KG1 (cell line): ENCODE measurements at regions not wholly inside any gene's neighbourhood (a gene's known extent, or its start where the extent isn't known, plus 50 kb on each side); places are given as distances from the start of the nearest gene placed in this dataset.

Source experiments
- DNase-seq: peaks from one replicate; lab custom pipeline; 2025; lab: John Stamatoyannopoulos, UW

DNA sequence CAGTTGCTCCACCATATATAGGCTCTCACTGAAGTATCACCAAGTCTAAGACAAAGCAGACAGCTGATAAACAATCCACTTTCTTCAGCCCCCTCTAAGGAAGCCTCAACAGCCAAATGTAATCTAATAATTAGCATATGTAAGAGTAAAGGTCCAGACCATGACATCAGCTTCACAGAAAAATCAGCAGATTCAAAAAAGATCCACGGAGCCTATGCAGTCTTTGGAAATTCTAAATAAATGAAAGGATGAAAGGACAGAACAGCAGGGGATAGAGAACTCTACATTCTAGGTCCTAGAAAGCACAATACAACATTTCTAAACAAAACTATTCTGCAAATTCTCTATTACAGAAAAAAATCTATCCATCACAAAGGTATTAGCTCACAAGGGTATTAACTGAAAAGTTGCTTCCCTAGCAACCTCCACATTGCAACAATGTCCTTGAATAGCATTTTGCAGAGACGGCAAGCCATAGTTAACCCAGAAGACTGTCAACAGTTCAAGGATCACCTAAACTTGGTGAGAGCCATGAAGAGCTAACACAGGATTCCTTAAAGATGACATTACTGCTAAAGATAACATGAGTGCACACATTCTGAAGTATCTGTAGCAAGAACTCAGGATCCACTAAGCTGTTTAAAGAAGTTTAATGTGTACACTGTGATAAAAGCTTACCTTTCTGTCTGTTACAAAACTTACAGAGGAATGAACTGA is 74.3 kb downstream of the SIPA1L2 start:
- DNase-seq: no peak

- DNase-seq: no peak
These were observed 75.5 kb downstream of the SIPA1L2 start for GRCh38 chr1:232554409-232554808.

- no peak for DNase-seq
These were observed 76.1 kb downstream of the SIPA1L2 start for GRCh38 chr1:232553809-232554208.

GRCh38 chr1:232553050-232553754 is 76.7 kb downstream of the SIPA1L2 start:
- DNase-seq: no peak

GRCh38 chr1:232551386-232551785 is 78.5 kb downstream of the SIPA1L2 start:
- no peak for DNase-seq

DNA sequence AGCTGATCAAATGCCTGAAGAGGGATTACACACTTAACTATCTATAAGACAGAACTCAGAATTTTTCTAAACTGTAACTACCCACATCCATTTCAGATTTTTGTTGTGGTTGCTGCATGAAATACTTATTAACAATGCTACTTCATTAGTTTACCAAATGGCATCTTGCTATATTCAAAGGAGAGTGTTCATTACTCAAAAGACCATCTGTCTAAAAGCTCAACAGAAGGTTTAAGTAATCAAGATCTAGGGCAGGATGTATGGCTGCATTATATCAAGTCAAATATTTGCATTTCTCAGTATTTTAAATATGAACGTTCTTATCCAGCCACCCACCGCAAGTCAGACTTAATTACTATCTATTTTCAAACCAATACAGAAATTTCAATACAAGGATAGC is 79.9 kb downstream of the SIPA1L2 start:
- DNase-seq: no peak

DNA sequence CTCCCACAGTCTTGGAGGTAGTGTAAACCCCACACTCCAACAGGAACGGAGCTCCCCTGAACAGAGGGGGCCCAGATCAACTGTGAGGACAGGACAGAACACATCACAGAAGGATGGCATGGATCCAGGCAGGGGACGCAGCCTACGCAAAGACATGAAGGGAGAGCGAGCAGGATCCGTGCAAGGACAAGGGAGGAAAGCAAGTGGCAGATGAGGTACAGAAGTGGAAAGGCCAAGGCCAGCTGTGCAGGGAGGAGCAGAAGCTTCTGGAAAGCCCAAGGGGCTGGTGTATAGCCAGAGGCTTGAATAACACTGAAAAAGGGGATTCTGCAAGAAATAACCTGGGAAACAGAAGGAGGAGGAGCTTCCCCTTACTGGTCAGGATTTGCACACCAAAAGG is 81.2 kb downstream of the SIPA1L2 start:
- DNase-seq: no peak

- no peak for DNase-seq
These were observed 81.9 kb downstream of the SIPA1L2 start for GRCh38 chr1:232547938-232548484.

DNA sequence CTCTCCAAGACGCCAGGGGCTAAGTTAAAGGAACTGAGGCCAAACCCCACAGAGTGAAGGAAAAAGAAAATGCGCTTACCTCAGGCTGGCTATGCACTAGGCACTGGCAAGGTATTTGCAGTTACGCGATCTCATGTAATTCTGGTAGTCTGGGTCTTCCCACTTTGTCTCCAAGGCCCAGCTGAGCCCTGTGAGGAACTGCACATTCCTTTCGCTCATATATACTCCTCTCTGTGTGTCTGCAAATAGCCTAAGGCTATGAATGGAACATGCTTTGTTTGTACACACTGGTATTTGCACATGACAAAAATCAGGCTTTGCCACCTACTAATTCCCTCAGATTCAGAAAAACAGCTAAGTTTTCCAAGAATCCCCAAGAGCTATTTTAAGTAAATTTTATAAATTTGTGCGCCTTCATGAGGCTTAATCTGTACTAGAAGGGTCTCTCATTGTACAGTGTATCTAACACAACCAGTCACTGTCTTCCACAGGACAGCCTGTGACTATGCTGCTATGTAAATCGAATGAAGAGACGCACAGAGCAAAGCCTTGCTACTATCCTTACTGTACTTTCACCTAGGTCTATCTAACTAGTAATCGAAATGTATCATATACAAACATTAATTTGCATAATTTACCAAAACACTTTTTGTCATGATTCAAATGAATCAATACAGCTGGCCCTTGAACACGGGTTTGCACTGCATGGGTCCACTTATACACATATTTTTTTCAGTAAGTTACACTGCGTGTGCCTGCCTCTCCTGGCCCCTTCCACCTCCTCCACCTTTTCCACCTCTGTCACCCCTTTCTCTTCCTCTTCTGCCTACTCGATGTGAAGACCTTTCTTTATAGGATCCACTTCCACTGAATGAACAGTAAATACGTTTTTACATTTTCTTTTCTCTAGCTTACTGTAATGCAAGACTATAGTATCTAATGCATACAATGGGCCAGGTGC is 87.0 kb downstream of the SIPA1L2 start:
- DNase-seq: no peak

GRCh38 chr1:232538943-232539302 is 91.0 kb downstream of the SIPA1L2 start:
- no peak for DNase-seq

DNA sequence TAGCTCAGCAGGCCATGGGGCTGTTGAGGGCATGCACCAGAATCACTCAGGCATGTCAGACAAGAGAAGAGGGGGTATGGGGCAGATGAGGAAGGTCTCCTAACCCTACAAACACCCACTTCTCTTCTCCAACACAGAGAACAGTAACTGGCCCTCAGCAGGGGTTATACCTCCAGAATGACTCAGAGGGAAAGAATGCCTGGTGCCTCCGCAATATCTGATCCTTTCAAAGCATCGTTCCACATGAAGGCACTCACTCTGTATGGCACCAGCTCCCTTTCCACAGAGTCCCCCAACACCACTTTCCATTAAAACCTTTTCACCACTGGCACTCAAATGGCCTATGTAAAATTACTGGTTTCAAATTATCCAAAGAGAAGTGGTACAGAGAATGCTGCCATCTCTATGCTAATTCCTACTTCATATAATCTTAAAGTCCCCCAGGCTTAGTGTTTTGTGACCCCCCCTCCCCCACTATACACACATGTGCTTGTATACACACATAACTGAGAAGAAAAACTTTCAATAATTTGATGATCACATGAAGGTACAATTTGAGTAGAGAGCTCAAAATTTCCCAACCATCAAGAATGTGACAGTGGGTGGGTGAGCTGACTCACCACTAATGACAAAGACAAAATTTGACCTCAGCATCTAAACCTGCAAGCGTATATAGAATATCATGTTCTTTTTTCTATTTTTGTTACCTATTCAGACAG is 91.5 kb downstream of the SIPA1L2 start:
- no peak for DNase-seq

- no peak for DNase-seq
These were observed 95.1 kb downstream of the SIPA1L2 start for GRCh38 chr1:232534552-232535517.

DNA sequence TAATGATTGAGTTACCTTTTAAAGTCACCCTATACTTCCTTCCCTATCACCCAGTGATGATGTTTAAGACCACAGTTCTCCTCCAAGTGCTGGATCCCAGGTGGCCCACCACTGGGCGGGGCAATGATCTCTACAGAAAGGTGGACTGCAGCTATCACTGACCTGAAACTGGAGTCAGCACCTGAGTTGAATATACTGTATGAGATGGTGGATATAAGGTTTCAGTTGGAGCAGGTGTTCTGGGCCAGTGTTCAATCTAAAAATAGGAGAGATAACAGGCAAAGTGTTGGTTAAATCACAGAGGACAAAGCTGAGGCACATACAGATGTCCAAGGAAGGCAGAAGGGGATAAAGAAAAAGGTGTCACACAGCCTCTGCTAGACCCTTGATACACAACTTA is 96.6 kb downstream of the SIPA1L2 start:
- no peak for DNase-seq

- DNase-seq: no peak
These were observed 97.0 kb downstream of the SIPA1L2 start for GRCh38 chr1:232532901-232533300.

DNA sequence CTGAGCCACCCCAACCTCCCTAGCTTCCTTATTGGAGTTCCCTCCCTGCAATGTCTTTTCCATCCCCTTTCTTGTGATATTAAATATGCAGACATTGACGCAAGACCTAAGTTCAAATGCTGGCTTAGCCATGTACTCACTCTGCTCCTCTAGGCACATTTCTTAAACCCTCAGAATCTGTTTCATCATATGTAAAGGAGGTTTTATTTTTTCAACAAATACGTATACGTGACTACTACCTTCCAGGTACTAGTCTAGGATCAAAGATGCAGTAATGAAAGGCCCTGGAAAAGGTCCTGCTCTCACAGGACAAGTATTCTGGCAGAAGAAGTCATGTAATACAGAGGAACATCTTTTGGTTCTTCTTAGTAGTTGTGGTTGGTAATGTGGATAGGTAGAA is 98.6 kb downstream of the SIPA1L2 start:
- no peak for DNase-seq

DNA sequence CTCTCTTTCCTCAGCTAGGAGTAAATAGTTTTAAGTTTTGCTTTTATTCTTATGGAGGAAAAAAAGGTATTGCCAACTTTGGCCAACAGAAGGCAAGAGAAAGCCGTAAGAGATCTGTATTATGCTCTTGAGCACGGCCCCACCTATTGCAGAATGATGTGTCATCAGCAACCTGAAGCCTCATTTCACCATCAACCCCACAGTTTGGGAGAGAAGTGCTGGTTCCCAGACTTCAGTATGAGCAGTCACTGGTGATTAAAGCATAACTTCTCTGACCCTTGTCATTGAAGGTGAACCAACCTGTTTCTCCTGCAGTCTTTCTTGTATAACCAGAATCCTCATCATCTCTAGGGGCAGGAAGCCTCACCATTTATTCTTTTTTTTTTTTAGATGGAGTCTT is 100.2 kb downstream of the SIPA1L2 start:
- DNase-seq: no peak

GRCh38 chr1:232528472-232529089 is 101.4 kb downstream of the SIPA1L2 start:
- DNase-seq: no peak

DNA sequence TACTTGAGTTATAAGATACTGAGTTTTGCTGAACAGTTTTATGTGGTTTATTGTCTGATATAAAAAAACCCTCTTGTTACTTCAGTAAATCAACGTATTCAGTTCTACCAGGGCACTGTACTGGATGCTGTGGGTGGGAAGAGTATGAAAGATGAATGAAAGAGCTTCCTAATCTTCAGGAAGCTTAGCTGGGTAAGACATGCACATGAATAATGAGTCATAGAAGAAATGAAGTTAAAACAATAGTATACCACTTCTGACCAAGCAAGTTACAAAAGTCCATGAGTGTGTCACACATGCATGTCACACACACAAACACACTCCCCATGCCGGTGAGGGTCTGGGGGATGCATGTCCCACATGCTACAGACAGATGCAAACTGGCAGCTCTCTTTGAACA is 105.9 kb downstream of the SIPA1L2 start:
- no peak for DNase-seq

DNA sequence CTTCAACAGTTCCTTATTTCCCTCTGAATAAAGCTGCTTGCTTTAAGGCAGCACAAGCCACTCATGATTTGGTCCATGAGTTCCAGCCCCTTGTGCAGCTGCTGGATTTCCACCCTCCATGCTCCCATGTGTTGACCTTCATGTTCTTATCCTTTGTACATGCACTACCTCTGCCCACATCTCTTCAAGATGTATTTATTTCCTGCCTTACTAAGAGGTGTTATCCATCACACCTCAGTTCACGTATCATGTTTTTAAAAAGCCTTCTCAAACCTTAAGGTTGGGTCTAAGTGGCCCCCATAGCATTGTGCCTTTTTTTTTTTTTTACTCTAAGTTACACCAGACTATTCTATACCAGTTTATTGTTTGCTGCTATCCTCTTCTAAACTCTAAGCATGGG is 107.7 kb downstream of the SIPA1L2 start:
- DNase-seq: no peak

DNA sequence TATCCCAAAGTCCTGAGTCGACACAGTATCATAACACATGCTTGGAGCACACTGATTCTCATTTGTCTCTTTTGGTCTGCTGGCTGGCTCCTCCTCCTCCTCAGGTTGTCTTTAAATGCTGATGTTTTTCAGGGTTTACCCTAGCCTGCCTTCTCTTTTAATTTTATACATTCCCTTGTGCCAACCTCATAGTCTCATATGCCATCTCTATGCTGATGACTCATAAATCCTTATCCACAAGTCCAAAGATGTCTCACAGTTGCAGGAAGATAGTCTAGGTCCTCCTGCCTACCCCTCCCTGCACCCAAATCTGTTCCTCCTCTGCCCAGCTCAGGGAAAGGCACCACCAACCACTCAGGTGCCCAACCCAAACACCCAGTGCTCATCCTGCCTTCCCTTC is 108.3 kb downstream of the SIPA1L2 start:
- DNase-seq: no peak
